Aorta (tissue), 5 donors: ENCODE measurements at regions not wholly inside any gene's neighbourhood (a gene's known extent, or its start where the extent isn't known, plus 50 kb on each side); places are given as distances from the start of the nearest gene placed in this dataset.

ENCODE experiments used
- ATAC-seq: fragments of 200-7000 bp; cut with Tn5 transposase; one replicate; pipeline ENCODE4 v1.9.1; 2022; ENCODE audit warnings: moderate library complexity; ENCODE audit not compliant: low FRiP score
- DNase-seq, 2 donors: peaks; one replicate each; pipeline ENCODE4 v3.0.0-alpha.2; 2020
- H3K27ac ChIP-seq, 2 donors: one replicate each; pipeline ENCODE4 v1.5.1; 2013; ENCODE audit warnings: low read length in 2 of 2, mild to moderate bottlenecking in 2 of 2, moderate library complexity in 2 of 2, control low read depth in 1 of 2, inconsistent platforms in 1 of 2, low read depth in 1 of 2
- H3K27me3 ChIP-seq, 2 donors: one replicate each; pipeline ENCODE4 v1.6.1; 2013; ENCODE audit warnings: control low read depth in 1 of 2, low read length in 1 of 2, mild to moderate bottlenecking in 1 of 2, moderate library complexity in 1 of 2; ENCODE audit not compliant: insufficient read depth in 2 of 2, control insufficient read depth in 1 of 2
- H3K36me3 ChIP-seq, 2 donors: one replicate each; pipeline ENCODE4 v1.6.1; 2013; ENCODE audit warnings: control low read depth in 1 of 2, low read length in 1 of 2, mild to moderate bottlenecking in 1 of 2; ENCODE audit not compliant: insufficient read depth in 2 of 2, control insufficient read depth in 1 of 2
- H3K4me1 ChIP-seq, 2 donors: one replicate each; pipeline ENCODE4 v1.6.1; 2013; ENCODE audit warnings: low read length in 2 of 2, control low read depth in 1 of 2, mild to moderate bottlenecking in 1 of 2, moderate library complexity in 1 of 2; ENCODE audit not compliant: insufficient read depth in 2 of 2, control insufficient read depth in 1 of 2
- H3K4me3 ChIP-seq, 2 donors: one replicate each; pipeline ENCODE4 v1.5.1; 2013; ENCODE audit warnings: low read length in 2 of 2, control low read depth in 1 of 2, mild to moderate bottlenecking in 1 of 2
- H3K9me3 ChIP-seq: one replicate; pipeline ENCODE4 v1.6.1; 2013; ENCODE audit warnings: mild to moderate bottlenecking, low read length; ENCODE audit not compliant: control insufficient read depth
- WGBS, 2 donors: extraction: QIAGEN DNeasy Blood & Tissue Kit; methylation state at CpG; one replicate each; pipeline ENCODE4 v1.1.7; 2013; 5-methylcytosine and 5-hydroxymethylcytosine counted together
- intact Hi-C, 2 donors: fragments of 100-400 bp; cut with DNase I; formaldehyde crosslinking; loops; one replicate each; pipeline versions ENCODE4 v1.14.2 to v1.15.0; 2022
- donor health status: healthy with polysubstance abuse.
- donor health status: Bipolar disorder and iron deficiency.
- donor health status: DM: no; HTN: no; CAD: no.
- donor health status: DM: no; HTN: no; CAD: no.
- donor health status: DM: yes; HTN: yes; CAD: no.

- Histone ChIP-seq H3K4me1 (no peaks in the 10 kb centered on the region), H3K9me3 (no peaks in the 10 kb centered on the region), H3K27me3 (no peaks in the 10 kb centered on the region), H3K4me3 (no peak overlapping the region), H3K27ac (no peak overlapping the region), H3K36me3 (no peaks in the 10 kb centered on the region)
- intact Hi-C loops: loop anchor here in 1 of 2 donors (10.0 kb wide), 2 partner anchors 146 to 404 kb away; no protein-coding TSS in a partner anchor
- WGBS, 2 donors: 94 to 97% methylated on average over 6 of the region's 6 CpGs
- DNase-seq (no peak), ATAC-seq (no peak)
Measured at GRCh38 chr2:236501026-236501425, 68.6 kb upstream of the ACKR3 start.

GRCh38 chr2:236501531-236501930 is 68.1 kb upstream of the ACKR3 start:
- WGBS, 2 donors: 93 to 98% methylated on average over 4 of the region's 4 CpGs
- DNase-seq: no peak

GRCh38 chr2:236503100-236503499 is 66.5 kb upstream of the ACKR3 start:
- 76 to 77% methylated on average over 6 of the region's 6 CpGs for WGBS, 2 donors
- H3K4me1 ChIP-seq: no peaks in the 10 kb centered on the region
- H3K9me3 ChIP-seq: no peaks in the 10 kb centered on the region
- no peak overlapping the region for H3K27ac ChIP-seq
- intact Hi-C loops: loop anchor here in 1 of 2 donors (10.0 kb wide), 2 partner anchors 148 to 402 kb away; no protein-coding TSS in a partner anchor
- H3K4me3 ChIP-seq: no peak overlapping the region
- no peak for ATAC-seq
- H3K36me3 ChIP-seq: no peaks in the 10 kb centered on the region
- H3K27me3 ChIP-seq: no peaks in the 10 kb centered on the region
- no peak for DNase-seq

More at GRCh38 chr2:236501531-236501930, 68.1 kb upstream of the ACKR3 start:
- H3K36me3 ChIP-seq: no peaks in the 10 kb centered on the region
- no peak overlapping the region for H3K4me3 ChIP-seq
- ATAC-seq: no peak
- intact Hi-C loops: loop anchor here in 1 of 2 donors (10.0 kb wide), 2 partner anchors 147 to 403 kb away; no protein-coding TSS in a partner anchor
- no peaks in the 10 kb centered on the region for H3K4me1 ChIP-seq
- H3K27ac ChIP-seq: no peak overlapping the region
- H3K9me3 ChIP-seq: no peaks in the 10 kb centered on the region
- no peaks in the 10 kb centered on the region for H3K27me3 ChIP-seq

- no peak for ATAC-seq
- no peaks in the 10 kb centered on the region for H3K4me1 ChIP-seq
Measured at GRCh38 chr2:236503583-236503982, 66.0 kb upstream of the ACKR3 start.

DNA sequence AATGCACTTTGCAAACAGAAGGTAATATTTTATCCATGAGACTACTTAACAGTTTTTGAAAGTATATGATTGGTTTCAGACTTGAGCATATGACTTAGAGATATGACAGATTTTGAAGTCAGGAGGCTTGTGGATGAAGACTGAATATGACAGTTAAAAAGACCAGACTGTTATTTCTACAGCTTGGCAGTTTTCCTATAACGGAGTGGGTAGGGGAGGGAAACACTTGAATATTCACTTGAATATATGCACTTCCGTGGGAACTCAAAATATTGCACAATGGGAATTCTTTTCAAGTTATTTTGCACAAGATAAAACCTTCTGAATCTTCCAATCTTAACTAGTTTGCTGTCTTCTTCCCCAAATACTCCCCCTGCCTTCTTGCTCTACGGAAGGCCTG is 64.6 kb upstream of the ACKR3 start:
- no peaks in the 10 kb centered on the region for H3K9me3 ChIP-seq
- no peaks in the 10 kb centered on the region for H3K4me1 ChIP-seq
- WGBS, 2 donors: 44 to 46% methylated on average over 3 of the region's 3 CpGs
- H3K27ac ChIP-seq: no peak overlapping the region
- no peak for DNase-seq
- no peaks in the 10 kb centered on the region for H3K27me3 ChIP-seq
- ATAC-seq: no peak
- intact Hi-C loops: loop anchor here in 1 of 2 donors (10.0 kb wide), 2 partner anchors 150 to 400 kb away; no protein-coding TSS in a partner anchor
- H3K4me3 ChIP-seq: no peak overlapping the region
- H3K36me3 ChIP-seq: no peaks in the 10 kb centered on the region

More at GRCh38 chr2:236503583-236503982, 66.0 kb upstream of the ACKR3 start:
- no peak overlapping the region for H3K27ac ChIP-seq
- WGBS, 2 donors: 82 to 87% methylated on average over 13 of the region's 13 CpGs
- no peaks in the 10 kb centered on the region for H3K27me3 ChIP-seq
- no peak overlapping the region for H3K4me3 ChIP-seq
- intact Hi-C loops: loop anchor here in 1 of 2 donors (10.0 kb wide), 2 partner anchors 149 to 401 kb away; no protein-coding TSS in a partner anchor
- no peaks in the 10 kb centered on the region for H3K36me3 ChIP-seq
- DNase-seq: no peak
- H3K9me3 ChIP-seq: no peaks in the 10 kb centered on the region

- Histone ChIP-seq H3K36me3 (no peaks in the 10 kb centered on the region), H3K27me3 (no peaks in the 10 kb centered on the region), H3K4me3 (no peak overlapping the region), H3K27ac (no peak overlapping the region), H3K4me1 (no peaks in the 10 kb centered on the region), H3K9me3 (no peaks in the 10 kb centered on the region)
- DNase-seq (no peak), ATAC-seq (no peak)
- 55 to 66% methylated on average over 2 of the region's 2 CpGs for whole genome bisulfite sequencing, 2 donors
- intact Hi-C loops: loop anchor here in 1 of 2 donors (10.0 kb wide), 2 partner anchors 151 to 399 kb away; no protein-coding TSS in a partner anchor
Measured at GRCh38 chr2:236505648-236506047, 64.0 kb upstream of the ACKR3 start.

DNA sequence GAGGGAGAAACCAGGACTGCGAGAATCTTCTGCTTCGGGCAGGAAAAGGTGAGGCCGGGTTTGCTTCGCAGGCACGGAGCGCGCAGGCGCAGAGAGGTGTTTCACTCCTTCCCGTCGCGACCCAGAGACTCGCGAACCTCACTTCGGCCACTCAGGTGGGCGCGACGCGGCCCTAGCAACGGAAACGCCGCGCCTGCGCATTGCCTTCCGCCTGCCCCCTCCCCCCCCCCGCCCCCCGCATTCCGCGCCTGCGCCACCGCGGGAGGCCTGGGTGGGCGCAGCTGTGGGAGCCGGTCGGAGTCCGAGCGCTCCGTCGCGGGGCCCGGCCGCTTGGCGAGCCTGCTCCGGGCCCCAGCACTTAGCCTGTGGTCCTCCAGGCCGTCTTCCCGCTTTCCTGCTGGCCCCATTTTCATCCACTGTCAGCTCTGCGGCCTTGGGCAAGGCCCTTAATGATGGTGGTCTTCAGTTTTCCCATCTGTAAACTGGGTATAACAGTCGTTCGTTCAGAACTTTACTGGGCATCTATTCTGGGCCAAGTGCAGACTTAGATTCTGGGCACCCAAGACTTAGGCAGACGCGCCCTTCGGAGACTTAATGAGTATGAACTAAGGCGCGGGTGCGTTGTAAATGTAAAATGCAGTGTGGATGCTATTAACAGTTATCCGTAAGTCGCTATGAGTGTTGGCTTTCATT is 62.1 kb upstream of the ACKR3 start:
- WGBS, 2 donors: 18 to 24% methylated on average over 41 to 56 of the region's 56 CpGs
- H3K9me3 ChIP-seq: no peaks in the 10 kb centered on the region
- DNase-seq (peak; percentile 73 to 88), ATAC-seq (peak; percentile 67)
- peak overlapping the region; percentile 35 to 43 for H3K4me3 ChIP-seq
- intact Hi-C loops: loop anchor here in 1 of 2 donors (10.0 kb wide), 2 partner anchors 153 to 397 kb away; no protein-coding TSS in a partner anchor
- no peaks in the 10 kb centered on the region for H3K4me1 ChIP-seq
- H3K27ac ChIP-seq: no peak overlapping the region
- no peaks in the 10 kb centered on the region for H3K36me3 ChIP-seq
- no peaks in the 10 kb centered on the region for H3K27me3 ChIP-seq

DNA sequence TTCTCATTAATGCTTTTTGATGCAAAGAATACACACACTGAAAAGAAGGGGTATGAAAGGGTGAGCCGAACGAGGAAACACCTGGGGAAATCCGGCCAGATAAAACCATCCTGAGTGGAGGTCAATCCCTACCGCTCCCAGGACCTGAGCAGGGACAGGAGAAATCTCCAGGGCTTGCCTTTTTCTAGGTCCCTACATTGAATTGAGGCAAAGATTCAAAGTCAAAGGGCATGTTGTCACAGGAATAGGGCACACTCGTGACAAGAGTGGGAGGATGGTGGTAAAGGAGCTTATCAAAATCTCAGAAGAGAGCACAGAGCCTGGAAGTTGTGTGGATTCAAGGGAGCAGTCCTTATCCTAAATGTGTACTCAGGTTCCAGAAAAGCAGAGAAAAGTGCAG is 61.2 kb upstream of the ACKR3 start:
- DNase-seq: no peak

More for the DNA sequence above, 61.2 kb upstream of the ACKR3 start:
- Histone ChIP-seq H3K36me3 (no peaks in the 10 kb centered on the region), H3K27me3 (no peaks in the 10 kb centered on the region), H3K27ac (no peak overlapping the region), H3K4me1 (peaks cover 0 to 1% of the 10 kb centered on the region in 2 donors), H3K4me3 (no peak overlapping the region), H3K9me3 (no peaks in the 10 kb centered on the region)
- intact Hi-C loops: loop anchor here in 1 of 2 donors (10.0 kb wide), 2 partner anchors 154 to 396 kb away; no protein-coding TSS in a partner anchor
- no peak for ATAC-seq
- 87 to 89% methylated on average over 5 of the region's 5 CpGs for WGBS, 2 donors
